ENCODE measurements at regions not wholly inside any gene's neighbourhood (a gene's known extent, or its start where the extent isn't known, plus 50 kb on each side); places are given as distances from the start of the nearest gene placed in this dataset.
"Not testable (repeated sequence)": the region's sequence is repeated elsewhere in the genome, so short reads cannot be mapped to it uniquely, and the experiment has no call there.

DNA sequence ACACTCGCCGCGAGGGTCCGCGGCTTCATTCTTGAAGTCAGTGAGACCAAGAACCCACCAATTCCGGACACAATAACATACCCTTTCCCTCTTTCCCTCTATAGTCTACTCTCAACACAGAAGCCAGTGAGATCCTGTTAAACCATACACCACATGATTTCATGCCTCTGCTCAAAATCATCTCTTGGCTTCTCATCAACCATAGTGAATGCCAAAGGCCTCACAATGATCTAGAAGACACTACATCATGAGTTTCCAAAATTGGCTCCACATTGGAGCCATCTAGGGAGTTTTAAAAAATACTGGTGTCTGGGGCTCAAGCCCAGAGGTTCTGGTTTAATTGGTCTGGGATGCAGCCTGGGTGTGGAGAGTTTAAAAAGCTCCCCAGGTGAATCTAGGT is 124.5 kb downstream of the EFNB1 start:
- Histone ChIP-seq H3K79me2 (ENCODE audit: low read length) (no peaks in the 10 kb centered on the region), H3K9ac (ENCODE audit: low read length) (no peak overlapping the region), H3K4me3 (ENCODE audit: low read length) (no peak overlapping the region), H3K4me2 (ENCODE audit: low read length) (no peak overlapping the region), H3K9me3 (ENCODE audit: insufficient read depth, low read length) (no peaks in the 10 kb centered on the region), H3K36me3 (replicated peaks; ENCODE audit: low read depth, low read length) (no peaks in the 10 kb centered on the region), H2AFZ (ENCODE audit: low read depth, low read length) (no peak overlapping the region), H3K4me1 (ENCODE audit: low read length) (no peaks in the 10 kb centered on the region), H3K27me3 (ENCODE audit: low read depth, low read length) (no peaks in the 10 kb centered on the region), H3K27ac (ENCODE audit: low read length) (no peak overlapping the region), H4K20me1 (ENCODE audit: insufficient read depth, low read length) (no peaks in the 10 kb centered on the region)
- no peak for TF ChIP-seq EZH2phosphoT487 (IDR thresholded peaks at IDR 0.05; ENCODE audit: low read depth)
- TF ChIP-seq, protein P1, sequence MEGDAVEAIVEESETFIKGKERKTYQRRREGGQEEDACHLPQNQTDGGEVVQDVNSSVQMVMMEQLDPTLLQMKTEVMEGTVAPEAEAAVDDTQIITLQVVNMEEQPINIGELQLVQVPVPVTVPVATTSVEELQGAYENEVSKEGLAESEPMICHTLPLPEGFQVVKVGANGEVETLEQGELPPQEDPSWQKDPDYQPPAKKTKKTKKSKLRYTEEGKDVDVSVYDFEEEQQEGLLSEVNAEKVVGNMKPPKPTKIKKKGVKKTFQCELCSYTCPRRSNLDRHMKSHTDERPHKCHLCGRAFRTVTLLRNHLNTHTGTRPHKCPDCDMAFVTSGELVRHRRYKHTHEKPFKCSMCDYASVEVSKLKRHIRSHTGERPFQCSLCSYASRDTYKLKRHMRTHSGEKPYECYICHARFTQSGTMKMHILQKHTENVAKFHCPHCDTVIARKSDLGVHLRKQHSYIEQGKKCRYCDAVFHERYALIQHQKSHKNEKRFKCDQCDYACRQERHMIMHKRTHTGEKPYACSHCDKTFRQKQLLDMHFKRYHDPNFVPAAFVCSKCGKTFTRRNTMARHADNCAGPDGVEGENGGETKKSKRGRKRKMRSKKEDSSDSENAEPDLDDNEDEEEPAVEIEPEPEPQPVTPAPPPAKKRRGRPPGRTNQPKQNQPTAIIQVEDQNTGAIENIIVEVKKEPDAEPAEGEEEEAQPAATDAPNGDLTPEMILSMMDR (IDR thresholded peaks at IDR 0.05; ENCODE audit: low read depth, low read length), result no peak

DNA sequence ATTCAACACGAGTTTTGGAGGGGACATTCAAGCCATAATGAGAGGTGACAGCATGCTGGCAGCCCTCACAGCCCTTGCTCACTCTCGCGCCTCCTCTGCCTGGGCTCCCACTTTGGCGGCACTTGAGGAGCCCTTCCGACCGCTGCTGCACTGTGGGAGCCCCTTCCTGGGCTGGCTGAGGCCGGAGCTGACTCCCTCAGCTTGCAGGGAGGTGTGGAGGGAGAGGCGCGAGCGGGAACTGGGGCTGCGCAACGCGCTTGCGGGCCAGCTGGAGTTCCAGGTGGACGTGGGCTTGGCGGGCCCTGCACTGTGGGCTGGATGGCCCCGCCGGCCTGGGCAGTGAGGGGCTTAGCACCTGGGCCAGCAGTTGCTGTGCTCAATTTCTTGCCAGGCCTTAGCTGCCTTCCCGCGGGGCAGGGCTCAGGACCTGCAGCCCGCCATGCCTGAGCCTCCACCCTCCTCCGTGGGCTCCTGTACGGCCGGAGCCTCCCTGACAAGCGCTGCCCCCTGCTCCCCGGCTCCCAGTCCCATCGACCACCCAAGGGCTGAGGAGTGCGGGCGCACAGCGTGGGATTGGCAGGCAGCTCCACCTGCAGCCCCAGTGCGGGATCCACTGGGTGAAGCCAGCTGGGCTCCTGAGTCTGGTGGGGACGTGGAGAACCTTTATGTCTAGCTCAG is 123.3 kb downstream of the EFNB1 start:
- not testable (repeated sequence) for H4K20me1 ChIP-seq (ENCODE audit: insufficient read depth, low read length); H3K9ac ChIP-seq (ENCODE audit: low read length); H2AFZ ChIP-seq (ENCODE audit: low read depth, low read length)

DNA sequence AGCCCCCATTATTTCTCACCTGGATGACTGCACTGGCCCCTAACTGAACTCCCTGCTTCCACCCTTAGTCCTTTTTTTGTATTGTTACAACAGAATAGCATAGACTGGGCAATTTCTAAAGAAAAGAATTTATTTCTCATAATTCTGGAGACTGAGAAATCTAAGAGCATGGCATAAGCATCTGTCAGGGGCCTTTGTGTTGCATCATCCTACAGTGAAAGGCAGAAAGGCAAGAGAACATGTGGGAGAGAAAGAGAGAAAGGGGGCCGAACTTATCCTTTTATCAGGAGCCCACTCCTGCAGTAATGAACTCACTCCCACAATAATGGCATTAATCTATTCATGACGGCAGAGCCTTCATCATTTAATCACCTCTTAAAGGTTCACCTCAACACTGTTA is 122.1 kb downstream of the EFNB1 start:
- TF ChIP-seq EZH2phosphoT487 (IDR thresholded peaks at IDR 0.05; ENCODE audit: low read depth), result no peak
- TF ChIP-seq, protein P1 (IDR thresholded peaks at IDR 0.05; ENCODE audit: low read depth, low read length), result no peak
- no peaks in the 10 kb centered on the region for H3K27me3 ChIP-seq (ENCODE audit: low read depth, low read length)
- H2AFZ ChIP-seq (ENCODE audit: low read depth, low read length), result no peak overlapping the region
- no peaks in the 10 kb centered on the region for H3K9me3 ChIP-seq (ENCODE audit: insufficient read depth, low read length)
- H4K20me1 ChIP-seq (ENCODE audit: insufficient read depth, low read length), result no peaks in the 10 kb centered on the region
- no peaks in the 10 kb centered on the region for H3K4me1 ChIP-seq (ENCODE audit: low read length)
- no peak overlapping the region for H3K4me3 ChIP-seq (ENCODE audit: low read length)
- no peaks in the 10 kb centered on the region for H3K36me3 ChIP-seq (replicated peaks; ENCODE audit: low read depth, low read length)
- no peak overlapping the region for H3K27ac ChIP-seq (ENCODE audit: low read length)
- H3K79me2 ChIP-seq (ENCODE audit: low read length), result no peaks in the 10 kb centered on the region
- no peak overlapping the region for H3K4me2 ChIP-seq (ENCODE audit: low read length)
- H3K9ac ChIP-seq (ENCODE audit: low read length), result no peak overlapping the region

More for the DNA sequence above, 123.3 kb downstream of the EFNB1 start:
- H3K27ac ChIP-seq (ENCODE audit: low read length); H3K27me3 ChIP-seq (ENCODE audit: low read depth, low read length); H3K9me3 ChIP-seq (ENCODE audit: insufficient read depth, low read length); H3K36me3 ChIP-seq (replicated peaks; ENCODE audit: low read depth, low read length); H3K4me3 ChIP-seq (ENCODE audit: low read length); H3K4me1 ChIP-seq (ENCODE audit: low read length); H3K4me2 ChIP-seq (ENCODE audit: low read length); H3K79me2 ChIP-seq (ENCODE audit: low read length): not testable (repeated sequence)

DNA sequence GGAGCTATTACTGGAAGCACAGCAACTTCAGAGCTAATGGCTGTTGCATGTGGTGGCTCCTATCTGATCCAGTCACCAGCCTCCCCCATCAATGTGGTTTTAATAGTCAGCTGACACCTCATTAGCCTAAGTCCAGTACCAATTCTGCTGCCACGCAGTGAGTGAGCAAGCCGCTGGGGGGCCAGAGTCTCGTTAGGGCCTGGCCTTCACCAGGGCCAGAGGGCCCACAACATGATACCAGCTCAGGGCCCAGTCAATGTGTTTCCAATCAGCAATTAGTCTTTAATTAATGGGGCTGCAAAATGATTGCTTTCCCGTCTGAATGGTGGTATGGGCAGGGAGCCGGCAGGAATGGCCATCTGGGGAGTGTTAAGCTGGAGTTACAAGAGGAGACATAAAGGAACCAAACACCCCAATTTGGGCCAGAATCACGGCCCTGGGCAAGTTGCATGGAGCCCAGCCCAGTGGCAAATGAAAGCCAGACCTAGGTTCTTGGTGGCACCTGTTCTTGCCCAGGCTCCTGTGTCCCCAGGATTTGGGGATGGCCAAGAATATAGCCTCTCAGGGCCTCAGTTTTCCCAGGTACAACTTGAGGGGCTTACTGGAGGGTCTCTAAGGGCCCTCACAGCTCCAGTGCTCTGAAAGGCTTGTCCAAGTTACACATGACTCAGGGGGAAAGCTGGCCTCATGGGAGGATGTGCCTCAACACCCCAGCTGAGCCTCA is 119.2 kb downstream of the EFNB1 start:
- H4K20me1 ChIP-seq (ENCODE audit: insufficient read depth, low read length), result no peaks in the 10 kb centered on the region
- no peak overlapping the region for H3K9ac ChIP-seq (ENCODE audit: low read length)
- TF ChIP-seq EZH2phosphoT487 (IDR thresholded peaks at IDR 0.05; ENCODE audit: low read depth), result no peak
- TF ChIP-seq, protein P1 (IDR thresholded peaks at IDR 0.05; ENCODE audit: low read depth, low read length), result no peak
- H2AFZ ChIP-seq (ENCODE audit: low read depth, low read length), result no peak overlapping the region
- H3K27ac ChIP-seq (ENCODE audit: low read length), result no peak overlapping the region
- H3K4me1 ChIP-seq (ENCODE audit: low read length), result no peaks in the 10 kb centered on the region
- H3K4me3 ChIP-seq (ENCODE audit: low read length), result no peak overlapping the region
- no peaks in the 10 kb centered on the region for H3K27me3 ChIP-seq (ENCODE audit: low read depth, low read length)
- no peaks in the 10 kb centered on the region for H3K36me3 ChIP-seq (replicated peaks; ENCODE audit: low read depth, low read length)
- no peaks in the 10 kb centered on the region for H3K79me2 ChIP-seq (ENCODE audit: low read length)
- H3K9me3 ChIP-seq (ENCODE audit: insufficient read depth, low read length), result no peaks in the 10 kb centered on the region
- no peak overlapping the region for H3K4me2 ChIP-seq (ENCODE audit: low read length)

Measured in OCI-LY3 (cell line).